SK-N-SH (cell line): ENCODE measurements at regions not wholly inside any gene's neighbourhood (a gene's known extent, or its start where the extent isn't known, plus 50 kb on each side); places are given as distances from the start of the nearest gene placed in this dataset.

Experiments used
- CTCF ChIA-PET: fragments of 300-600, 350-600 bp; formaldehyde crosslinking; extraction: SDS; loops from one replicate; lab custom pipeline; 2021; lab: Yijun Ruan, JAX
- POLR2A ChIA-PET: fragments of 350-600 bp; sonication (Branson Sonifier 250); formaldehyde crosslinking; extraction: SDS; loops from one replicate; lab custom pipeline; 2020; ENCODE audit warnings: antibody characterized with exemption, inconsistent platforms; lab: Yijun Ruan, JAX
- DNase-seq: peaks from one replicate; pipeline ENCODE4 v3.0.0; 2012
- H2AFZ ChIP-seq: fragments of 200-600 bp; sonication (generic); 2 replicates; pipeline ENCODE4 v1.8.1; 2016; ENCODE audit warnings: antibody characterized with exemption, mild to moderate bottlenecking, low read depth
- H3F3A ChIP-seq: fragments of 200-600 bp; sonication (generic); replicated peaks from 2 replicates; pipeline ENCODE3; 2016; ENCODE audit warnings: antibody characterized with exemption, mild to moderate bottlenecking; ENCODE audit not compliant: insufficient read depth
- H3K27ac ChIP-seq, 2 experiments: fragments of 200-500 bp in 1 of 2; fragments of 200-600 bp in 1 of 2; sonication (Bioruptor generic) in 1 of 2; sonication (generic), shearing (Covaris generic) in 1 of 2; 2 replicates each; pipeline versions ENCODE4 v1.5.1 to v1.6.1; 2014 to 2016; ENCODE audit warnings: low read depth in 2 of 2, inconsistent platforms in 1 of 2, low read length in 1 of 2, mild to moderate bottlenecking in 1 of 2, mixed read lengths in 1 of 2
- H3K27me3 ChIP-seq: fragments of 200-600 bp; sonication (generic), shearing (Covaris generic); 2 replicates; pipeline ENCODE4 v1.6.1; 2016; ENCODE audit warnings: mixed run types; ENCODE audit not compliant: insufficient read depth
- H3K36me3 ChIP-seq, 2 experiments: fragments of 200-500 bp in 1 of 2; fragments of 200-600 bp in 1 of 2; sonication (Bioruptor generic) in 1 of 2; sonication (generic) in 1 of 2; replicated peaks in 1 of 2; 2 replicates each; pipeline versions ENCODE3 to v1.5.1; 2014 to 2016; ENCODE audit warnings: low read length in 1 of 2, mild to moderate bottlenecking in 1 of 2; ENCODE audit not compliant: insufficient read depth in 2 of 2, control insufficient read depth in 1 of 2
- H3K4me1 ChIP-seq, 2 experiments: fragments of 200-500 bp in 1 of 2; fragments of 200-600 bp in 1 of 2; sonication (Bioruptor generic) in 1 of 2; sonication (generic), shearing (Covaris generic) in 1 of 2; 2 replicates each; pipeline versions ENCODE4 v1.5.1 to v1.6.1; 2014 to 2016; ENCODE audit warnings: low read depth in 1 of 2, low read length in 1 of 2, mixed run types in 1 of 2; ENCODE audit not compliant: insufficient read depth in 2 of 2, control insufficient read depth in 1 of 2
- H3K4me2 ChIP-seq: fragments of 200-600 bp; sonication (generic), shearing (Covaris generic); 2 replicates; pipeline ENCODE4 v1.6.1; 2017; ENCODE audit warnings: mixed run types
- H3K4me3 ChIP-seq, 2 experiments: fragments of 200-500 bp in 1 of 2; fragments of 200-600 bp in 1 of 2; sonication (Bioruptor generic) in 1 of 2; sonication (generic), shearing (Covaris generic) in 1 of 2; 2 replicates each; pipeline versions ENCODE4 v1.5.1 to v1.8.1; 2014 to 2016; ENCODE audit warnings: low read depth in 2 of 2, inconsistent platforms in 1 of 2, low read length in 1 of 2, mild to moderate bottlenecking in 1 of 2, mixed read lengths in 1 of 2, moderate library complexity in 1 of 2
- H3K79me2 ChIP-seq: fragments of 200-600 bp; sonication (generic); 2 replicates; pipeline ENCODE4 v1.8.1; 2017; ENCODE audit warnings: mild to moderate bottlenecking; ENCODE audit not compliant: insufficient read depth
- H3K9ac ChIP-seq: fragments of 200-600 bp; sonication (generic); 2 replicates; pipeline ENCODE4 v1.6.1; 2017; ENCODE audit warnings: mixed run types
- H3K9me2 ChIP-seq: fragments of 200-600 bp; sonication (generic); 2 replicates; pipeline ENCODE4 v1.6.1; 2017; ENCODE audit warnings: mixed run types
- H3K9me3 ChIP-seq: fragments of 200-600 bp; sonication (generic); 2 replicates; pipeline ENCODE4 v1.6.1; 2017; ENCODE audit warnings: mixed run types, mild to moderate bottlenecking, moderate library complexity
- H4K20me1 ChIP-seq: fragments of 200-600 bp; sonication (generic); 2 replicates; pipeline ENCODE4 v1.6.1; 2017; ENCODE audit warnings: mild to moderate bottlenecking, mixed run types; ENCODE audit not compliant: insufficient read depth
- CHD2 ChIP-seq: fragments of 150-350 bp; IDR thresholded peaks from 2 replicates; pipeline ENCODE4 v1.6.1; 2018; ENCODE audit warnings: low read length; ENCODE audit not compliant: partially characterized antibody
- EP300 ChIP-seq, 2 experiments: IDR thresholded peaks; 2 replicates each; pipeline versions ENCODE4 v1.4.0 to v1.6.1; 2012; ENCODE audit warnings: borderline replicate concordance in 1 of 2, low read depth in 1 of 2, low read length in 1 of 2
- EZH2phosphoT487 ChIP-seq: fragments of 200-600 bp; sonication (generic); IDR thresholded peaks from 2 replicates; pipeline ENCODE4 v1.6.1; 2017; ENCODE audit warnings: low read depth, mixed run types, mild to moderate bottlenecking, antibody characterized with exemption, moderate library complexity, borderline replicate concordance
- JUND ChIP-seq: IDR thresholded peaks from 2 replicates; pipeline ENCODE4 v1.4.0; 2012
- MEF2A ChIP-seq: IDR thresholded peaks from 2 replicates; pipeline ENCODE4 v1.4.0; 2012; ENCODE audit warnings: low read depth, borderline replicate concordance
- MXI1 ChIP-seq: IDR thresholded peaks from 2 replicates; pipeline ENCODE4 v1.6.1; 2012; ENCODE audit warnings: mild to moderate bottlenecking, low read depth, low read length, improper control_type of control experiment
- NFIC ChIP-seq: IDR thresholded peaks from 2 replicates; pipeline ENCODE4 v1.4.0; 2012; ENCODE audit warnings: borderline replicate concordance
- RCOR1 ChIP-seq: fragments of 150-350 bp; IDR thresholded peaks from 2 replicates; pipeline ENCODE4 v1.6.1; 2017; ENCODE audit warnings: antibody characterized with exemption, low read length
- RFX5 ChIP-seq: IDR thresholded peaks from 2 replicates; pipeline ENCODE4 v1.6.1; 2012; ENCODE audit warnings: mild to moderate bottlenecking, improper control_type of control experiment, low read length
- TAF1 ChIP-seq: IDR thresholded peaks from 2 replicates; pipeline ENCODE4 v1.6.1; 2012; ENCODE audit warnings: low read depth, mild to moderate bottlenecking, low read length, moderate library complexity, borderline replicate concordance
- TEAD4 ChIP-seq: IDR thresholded peaks from 2 replicates; pipeline ENCODE4 v1.4.0; 2012; ENCODE audit warnings: mild to moderate bottlenecking, borderline replicate concordance; ENCODE audit not compliant: insufficient read depth
- YY1 ChIP-seq: IDR thresholded peaks from 2 replicates; pipeline ENCODE4 v1.4.0; 2012; ENCODE audit warnings: low read depth, mild to moderate bottlenecking
- WGBS: methylation state at CpG from one replicate; pipeline ENCODE4 v1.1.6; 2017; ENCODE audit warnings: low lambda C conversion rate; 5-methylcytosine and 5-hydroxymethylcytosine counted together
- TF ChIP-seq, protein P1 (sequence below): fragments of 150-350 bp; IDR thresholded peaks from 2 replicates; pipeline ENCODE4 v1.6.1; 2017; ENCODE audit warnings: antibody characterized with exemption, low read length, low read depth, borderline replicate concordance
- TF ChIP-seq, protein P2 (sequence below): IDR thresholded peaks from 2 replicates; pipeline ENCODE4 v1.6.1; 2012; ENCODE audit warnings: mild to moderate bottlenecking, low read depth, low read length, moderate library complexity

DNA sequence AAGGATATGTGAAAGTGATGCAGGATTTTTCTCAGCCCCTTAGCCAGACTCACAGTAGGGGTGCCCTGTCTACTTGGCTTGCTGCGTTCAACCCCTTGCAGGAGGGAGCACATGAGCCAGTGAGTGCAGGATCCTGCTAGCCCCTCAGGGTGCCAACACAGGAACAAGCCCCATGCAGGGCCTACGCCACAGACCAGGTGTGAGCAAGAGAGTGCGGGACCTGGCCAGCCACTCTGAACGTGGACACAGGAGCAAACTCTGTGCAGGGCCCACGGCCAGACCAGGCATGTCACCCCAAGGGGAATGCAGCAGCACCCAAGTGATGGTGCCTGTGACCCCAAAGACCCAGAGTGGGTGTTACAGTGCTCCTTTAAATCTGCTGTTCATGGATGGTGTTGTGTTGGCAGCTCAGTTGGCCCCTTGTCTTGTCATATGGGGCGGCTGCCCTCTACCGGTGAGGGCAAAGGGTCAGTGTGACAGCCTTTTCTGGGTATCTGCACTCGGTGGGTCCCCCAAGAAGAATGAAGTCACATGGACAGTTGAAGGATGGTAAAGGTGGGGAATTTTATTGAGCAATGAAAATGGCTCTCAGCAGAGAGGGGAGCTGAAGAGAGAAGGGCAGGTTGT lies 188.4 kb upstream of the MAOA start:
- Histone ChIP-seq H3K4me2 (no peak overlapping the region), H3K4me1 (no peaks in the 10 kb centered on the region), H3F3A (no peaks in the 10 kb centered on the region), H3K9ac (no peak overlapping the region), H2AFZ (no peak overlapping the region), H4K20me1 (no peaks in the 10 kb centered on the region), H3K9me2 (no peaks in the 10 kb centered on the region), H3K36me3 (no peaks in the 10 kb centered on the region), H3K9me3 (no peaks in the 10 kb centered on the region), H3K27ac (no peak overlapping the region), H3K4me3 (no peak overlapping the region), H3K79me2 (no peaks in the 10 kb centered on the region), H3K27me3 (no peaks in the 10 kb centered on the region)
- TF ChIP-seq RCOR1 (no peak), JUND (no peak), MXI1 (no peak), RFX5 (no peak), TAF1 (no peak), YY1 (no peak), NFIC (no peak), MEF2A (no peak), EZH2phosphoT487 (no peak), CHD2 (no peak), TEAD4 (no peak), EP300 (IDR thresholded peaks at IDR 0.05; ENCODE audit: borderline replicate concordance in 1 of 2, low read depth in 1 of 2, low read length in 1 of 2) (no peak)
- TF ChIP-seq, protein P1, sequence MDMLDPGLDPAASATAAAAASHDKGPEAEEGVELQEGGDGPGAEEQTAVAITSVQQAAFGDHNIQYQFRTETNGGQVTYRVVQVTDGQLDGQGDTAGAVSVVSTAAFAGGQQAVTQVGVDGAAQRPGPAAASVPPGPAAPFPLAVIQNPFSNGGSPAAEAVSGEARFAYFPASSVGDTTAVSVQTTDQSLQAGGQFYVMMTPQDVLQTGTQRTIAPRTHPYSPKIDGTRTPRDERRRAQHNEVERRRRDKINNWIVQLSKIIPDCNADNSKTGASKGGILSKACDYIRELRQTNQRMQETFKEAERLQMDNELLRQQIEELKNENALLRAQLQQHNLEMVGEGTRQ: no peak
- TF ChIP-seq, protein P2, sequence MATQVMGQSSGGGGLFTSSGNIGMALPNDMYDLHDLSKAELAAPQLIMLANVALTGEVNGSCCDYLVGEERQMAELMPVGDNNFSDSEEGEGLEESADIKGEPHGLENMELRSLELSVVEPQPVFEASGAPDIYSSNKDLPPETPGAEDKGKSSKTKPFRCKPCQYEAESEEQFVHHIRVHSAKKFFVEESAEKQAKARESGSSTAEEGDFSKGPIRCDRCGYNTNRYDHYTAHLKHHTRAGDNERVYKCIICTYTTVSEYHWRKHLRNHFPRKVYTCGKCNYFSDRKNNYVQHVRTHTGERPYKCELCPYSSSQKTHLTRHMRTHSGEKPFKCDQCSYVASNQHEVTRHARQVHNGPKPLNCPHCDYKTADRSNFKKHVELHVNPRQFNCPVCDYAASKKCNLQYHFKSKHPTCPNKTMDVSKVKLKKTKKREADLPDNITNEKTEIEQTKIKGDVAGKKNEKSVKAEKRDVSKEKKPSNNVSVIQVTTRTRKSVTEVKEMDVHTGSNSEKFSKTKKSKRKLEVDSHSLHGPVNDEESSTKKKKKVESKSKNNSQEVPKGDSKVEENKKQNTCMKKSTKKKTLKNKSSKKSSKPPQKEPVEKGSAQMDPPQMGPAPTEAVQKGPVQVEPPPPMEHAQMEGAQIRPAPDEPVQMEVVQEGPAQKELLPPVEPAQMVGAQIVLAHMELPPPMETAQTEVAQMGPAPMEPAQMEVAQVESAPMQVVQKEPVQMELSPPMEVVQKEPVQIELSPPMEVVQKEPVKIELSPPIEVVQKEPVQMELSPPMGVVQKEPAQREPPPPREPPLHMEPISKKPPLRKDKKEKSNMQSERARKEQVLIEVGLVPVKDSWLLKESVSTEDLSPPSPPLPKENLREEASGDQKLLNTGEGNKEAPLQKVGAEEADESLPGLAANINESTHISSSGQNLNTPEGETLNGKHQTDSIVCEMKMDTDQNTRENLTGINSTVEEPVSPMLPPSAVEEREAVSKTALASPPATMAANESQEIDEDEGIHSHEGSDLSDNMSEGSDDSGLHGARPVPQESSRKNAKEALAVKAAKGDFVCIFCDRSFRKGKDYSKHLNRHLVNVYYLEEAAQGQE: no peak
- WGBS: 23% methylated on average over 4 of the region's 8 CpGs
- ChIA-PET POLR2A (no interaction called here), CTCF (interaction anchor here (1.1 kb wide), 1 partner anchor 12 kb away, joined by 3 read pairs; no protein-coding TSS in a partner anchor)
- no peak for DNase-seq
